RCC 7860 (cell line): ENCODE measurements at regions not wholly inside any gene's neighbourhood (a gene's known extent, or its start where the extent isn't known, plus 50 kb on each side); places are given as distances from the start of the nearest gene placed in this dataset.
"Not testable (repeated sequence)": the region's sequence is repeated elsewhere in the genome, so short reads cannot be mapped to it uniquely, and the experiment has no call there.

ENCODE experiments used
- DNase-seq: peaks from one replicate; pipeline ENCODE4 v3.0.0-alpha.2; 2015; ENCODE audit warnings: low spot score
- FAIRE-seq: peaks from 2 replicates; lab custom pipeline; 2012; peaks lifted over from hg19 to GRCh38; lab: Jason Lieb, UNC

GRCh38 chr12:92062539-92063493, 82.8 kb downstream of the BTG1 start:
- DNase-seq (no peak), FAIRE-seq (no peak)

- FAIRE-seq: no peak
Observed at GRCh38 chr12:92061061-92061460, 84.6 kb downstream of the BTG1 start.

GRCh38 chr12:92059960-92060359, 85.7 kb downstream of the BTG1 start:
- FAIRE-seq: no peak

More at GRCh38 chr12:92061061-92061460, 84.6 kb downstream of the BTG1 start:
- DNase-seq: no peak

GRCh38 chr12:92058664-92059063, 87.0 kb downstream of the BTG1 start:
- no peak for FAIRE-seq
- DNase-seq: no peak

More at GRCh38 chr12:92059960-92060359, 85.7 kb downstream of the BTG1 start:
- peak; percentile 25 for DNase-seq

- FAIRE-seq, DNase-seq: not testable (repeated sequence)
Observed at GRCh38 chr12:92056756-92057155, 88.9 kb downstream of the BTG1 start.

- no peak for FAIRE-seq
- no peak for DNase-seq
Observed at GRCh38 chr12:92056290-92056689, 89.4 kb downstream of the BTG1 start.

GRCh38 chr12:92055877-92056276, 89.8 kb downstream of the BTG1 start:
- DNase-seq: no peak
- FAIRE-seq: no peak

- FAIRE-seq: no peak
- DNase-seq: no peak
Observed at GRCh38 chr12:92051441-92051840, 94.2 kb downstream of the BTG1 start.

GRCh38 chr12:92049403-92049802, 96.2 kb downstream of the BTG1 start:
- FAIRE-seq (no peak), DNase-seq (no peak)

- FAIRE-seq: no peak
- DNase-seq: no peak
Observed at GRCh38 chr12:92047393-92047826, 98.2 kb downstream of the BTG1 start.

- DNase-seq (no peak), FAIRE-seq (no peak)
Observed at GRCh38 chr12:92046557-92047392, 98.9 kb downstream of the BTG1 start.

GRCh38 chr12:92045852-92046251, 99.8 kb downstream of the BTG1 start:
- no peak for DNase-seq
- no peak for FAIRE-seq

- FAIRE-seq: no peak
- DNase-seq: no peak
Observed at GRCh38 chr12:92044435-92044834, 101.2 kb downstream of the BTG1 start.

GRCh38 chr12:92042791-92043531, 102.7 kb downstream of the BTG1 start:
- FAIRE-seq (no peak), DNase-seq (no peak)

- FAIRE-seq (no peak), DNase-seq (no peak)
Observed at GRCh38 chr12:92041742-92042141, 103.9 kb downstream of the BTG1 start.

- DNase-seq (no peak), FAIRE-seq (no peak)
Observed at GRCh38 chr12:92039046-92039445, 106.6 kb downstream of the BTG1 start.

GRCh38 chr12:92038476-92038875, 107.2 kb downstream of the BTG1 start:
- no peak for DNase-seq
- no peak for FAIRE-seq

GRCh38 chr12:92036771-92037453, 108.7 kb downstream of the BTG1 start:
- no peak for DNase-seq

GRCh38 chr12:92036061-92036620, 109.5 kb downstream of the BTG1 start:
- DNase-seq: no peak
- FAIRE-seq: no peak

More at GRCh38 chr12:92036771-92037453, 108.7 kb downstream of the BTG1 start:
- FAIRE-seq: no peak

- FAIRE-seq (no peak), DNase-seq (no peak)
Observed at GRCh38 chr12:92035477-92035876, 110.2 kb downstream of the BTG1 start.
